Duodenal mucosa (tissue), 2 donors: ENCODE measurements at regions not wholly inside any gene's neighbourhood (a gene's known extent, or its start where the extent isn't known, plus 50 kb on each side); places are given as distances from the start of the nearest gene placed in this dataset.
A peak's percentile ranks its signal among the peaks of the same experiment; 100 is the strongest.

Experiments used
- H3K27ac ChIP-seq: one replicate; pipeline ENCODE4 v1.7.0; 2013; ENCODE audit warnings: low read depth, low read length
- H3K27me3 ChIP-seq, 2 donors: one replicate each; pipeline ENCODE4 v1.7.0; 2013; ENCODE audit warnings: low read length in 2 of 2, control low read depth in 1 of 2; ENCODE audit not compliant: insufficient read depth in 2 of 2, control insufficient read depth in 1 of 2
- H3K36me3 ChIP-seq, 2 donors: one replicate each; pipeline ENCODE4 v1.7.0; 2013; ENCODE audit warnings: low read length in 2 of 2, control low read depth in 1 of 2; ENCODE audit not compliant: insufficient read depth in 2 of 2, control insufficient read depth in 1 of 2
- H3K4me1 ChIP-seq, 2 donors: one replicate each; pipeline ENCODE4 v1.7.0; 2013; ENCODE audit warnings: low read length in 2 of 2, control low read depth in 1 of 2; ENCODE audit not compliant: insufficient read depth in 2 of 2, control insufficient read depth in 1 of 2
- H3K4me3 ChIP-seq, 2 donors: one replicate each; pipeline ENCODE4 v1.7.0; 2013; ENCODE audit warnings: low read length in 2 of 2, low read depth in 1 of 2
- H3K9ac ChIP-seq, 2 donors: one replicate each; pipeline ENCODE4 v1.7.0; 2013; ENCODE audit warnings: low read length in 2 of 2, low read depth in 1 of 2
- H3K9me3 ChIP-seq, 2 donors: one replicate each; pipeline ENCODE4 v1.7.0; 2013; ENCODE audit warnings: low read length in 2 of 2, control low read depth in 1 of 2; ENCODE audit not compliant: control insufficient read depth in 1 of 2

DNA sequence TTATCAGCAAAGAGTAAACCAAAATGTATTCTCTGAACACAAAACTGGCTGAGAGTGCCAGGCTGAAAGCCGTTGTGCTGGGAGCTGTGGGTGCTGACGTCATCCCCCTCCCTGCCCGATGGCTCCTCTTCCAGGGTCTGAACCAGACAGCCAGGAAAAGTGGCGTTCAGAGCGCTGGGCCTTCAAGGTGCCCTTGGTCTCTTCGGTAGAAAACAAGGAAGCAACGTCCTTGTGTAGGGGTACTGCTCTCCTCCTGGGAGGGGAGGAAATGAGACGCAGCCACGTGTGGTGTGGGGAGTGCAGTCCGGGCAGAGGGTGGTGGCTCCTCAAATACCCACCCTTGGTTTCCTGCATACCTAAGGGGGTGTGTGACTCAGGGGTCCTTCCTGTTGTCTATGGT lies 394.7 kb downstream of the SEC14L1 start:
- Histone ChIP-seq H3K4me3 (no peak overlapping the region), H3K36me3 (no peaks in the 10 kb centered on the region), H3K9me3 (no peaks in the 10 kb centered on the region), H3K9ac (no peak overlapping the region), H3K27me3 (peaks cover 5 to 6% of the 10 kb centered on the region in 2 donors), H3K27ac (no peak overlapping the region), H3K4me1 (peaks cover 2 to 4% of the 10 kb centered on the region in 2 donors)

DNA sequence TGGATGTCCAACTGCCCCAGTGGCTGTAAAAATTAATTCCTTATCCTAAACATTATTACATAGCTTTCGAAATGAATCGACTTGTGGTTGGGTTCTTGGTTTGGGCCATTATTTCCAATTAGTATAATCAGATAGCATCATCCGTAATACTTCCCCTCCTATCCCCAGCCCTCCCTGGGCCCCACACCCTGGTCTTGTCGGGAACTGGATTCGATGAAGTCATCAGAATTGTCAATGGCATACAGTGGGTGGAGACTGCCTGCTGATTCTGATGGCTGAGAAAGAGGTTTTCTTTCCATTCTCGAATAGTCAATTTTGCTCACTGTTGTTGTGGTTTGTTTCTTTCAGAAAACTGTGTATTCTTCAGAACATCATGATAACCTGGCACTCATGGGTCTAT lies 395.1 kb downstream of the SEC14L1 start:
- Histone ChIP-seq H3K27me3 (peaks cover 5 to 11% of the 10 kb centered on the region in 2 donors), H3K36me3 (no peaks in the 10 kb centered on the region), H3K9me3 (no peaks in the 10 kb centered on the region), H3K4me1 (peaks cover 4 to 6% of the 10 kb centered on the region in 2 donors), H3K27ac (no peak overlapping the region), H3K4me3 (no peak overlapping the region), H3K9ac (no peak overlapping the region)

GRCh38 chr17:77537566-77537965 lies 396.8 kb downstream of the SEC14L1 start:
- peaks cover 7 to 8% of the 10 kb centered on the region in 2 donors for H3K4me1 ChIP-seq

DNA sequence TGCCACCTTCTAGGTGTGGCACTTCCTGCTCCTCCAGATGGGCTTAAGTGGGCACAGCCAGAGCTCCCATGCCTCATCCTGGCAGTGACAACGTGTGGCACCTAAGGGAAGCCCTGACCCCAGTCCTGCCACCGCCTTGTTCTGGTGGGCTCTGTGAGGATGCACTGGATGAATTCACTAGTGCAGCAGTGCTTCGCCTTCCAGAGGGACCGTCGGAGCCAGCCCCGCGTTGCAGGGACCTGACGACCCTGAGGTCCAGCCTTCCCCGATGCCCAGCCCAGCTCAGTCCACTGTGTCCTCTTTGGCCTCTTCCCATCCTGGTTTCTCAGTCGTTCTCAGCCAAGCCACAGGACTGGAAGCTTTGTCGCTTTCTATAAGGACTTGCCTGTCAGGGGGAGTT lies 399.8 kb downstream of the SEC14L1 start:
- Histone ChIP-seq H3K27me3 (peaks cover 4 to 20% of the 10 kb centered on the region in 2 donors), H3K9me3 (no peaks in the 10 kb centered on the region), H3K36me3 (no peaks in the 10 kb centered on the region), H3K4me1 (peaks cover 22 to 26% of the 10 kb centered on the region in 2 donors), H3K9ac (no peak overlapping the region), H3K4me3 (no peak overlapping the region), H3K27ac (no peak overlapping the region)

More at GRCh38 chr17:77537566-77537965, 396.8 kb downstream of the SEC14L1 start:
- no peak overlapping the region for H3K9ac ChIP-seq
- no peaks in the 10 kb centered on the region for H3K9me3 ChIP-seq
- no peak overlapping the region for H3K4me3 ChIP-seq
- peaks cover 5 to 19% of the 10 kb centered on the region in 2 donors for H3K27me3 ChIP-seq
- H3K27ac ChIP-seq: no peak overlapping the region
- no peaks in the 10 kb centered on the region for H3K36me3 ChIP-seq

DNA sequence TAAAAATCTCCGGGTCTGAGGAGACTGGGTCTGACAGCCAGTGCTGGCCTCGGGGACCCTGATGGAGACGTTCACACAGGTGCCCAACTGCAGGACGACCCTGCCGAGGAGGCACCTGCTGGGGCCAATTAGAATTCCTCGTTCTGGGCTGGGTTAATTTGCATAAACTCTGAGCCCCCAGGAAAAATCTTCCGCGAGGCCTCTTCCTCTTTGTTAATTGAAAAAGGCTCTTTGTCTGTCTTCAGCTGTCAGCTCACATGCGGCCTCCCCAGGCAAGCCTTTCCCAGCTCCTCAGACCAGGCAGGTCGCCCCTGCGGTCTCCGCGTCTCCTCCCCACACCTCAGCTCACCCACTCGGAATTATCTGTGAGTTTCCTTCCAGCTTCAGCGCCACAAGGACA lies 400.2 kb downstream of the SEC14L1 start:
- no peaks in the 10 kb centered on the region for H3K36me3 ChIP-seq
- no peak overlapping the region for H3K9ac ChIP-seq
- peaks cover 0 to 20% of the 10 kb centered on the region in 2 donors for H3K27me3 ChIP-seq
- H3K4me3 ChIP-seq: no peak overlapping the region
- peaks cover 22 to 26% of the 10 kb centered on the region in 2 donors for H3K4me1 ChIP-seq
- no peaks in the 10 kb centered on the region for H3K9me3 ChIP-seq
- no peak overlapping the region for H3K27ac ChIP-seq

DNA sequence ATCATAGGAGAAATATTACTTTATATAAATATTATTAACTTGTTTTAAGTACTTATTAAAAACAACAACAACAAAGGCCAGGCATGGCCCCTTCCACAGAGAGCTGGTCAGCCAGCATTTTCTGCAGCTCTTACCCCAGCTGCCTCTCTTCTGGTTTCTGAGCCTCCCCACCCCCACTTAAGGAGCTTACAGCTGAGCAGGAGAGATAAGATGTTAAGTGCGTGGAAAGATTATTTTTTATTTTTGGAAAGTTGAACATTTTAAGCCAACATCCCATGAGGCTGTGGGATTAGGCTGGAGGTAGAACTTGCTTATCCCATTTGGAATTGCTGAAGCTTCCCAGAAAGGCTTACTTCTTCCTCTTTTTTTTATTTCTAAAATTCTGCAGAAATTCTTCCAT lies 401.2 kb downstream of the SEC14L1 start:
- Histone ChIP-seq H3K9ac (no peak overlapping the region), H3K4me3 (no peak overlapping the region), H3K4me1 (peaks cover 22 to 26% of the 10 kb centered on the region in 2 donors), H3K27ac (no peak overlapping the region), H3K27me3 (peaks cover 0 to 20% of the 10 kb centered on the region in 2 donors), H3K9me3 (no peaks in the 10 kb centered on the region), H3K36me3 (no peaks in the 10 kb centered on the region)

GRCh38 chr17:77542551-77543490 lies 402.1 kb downstream of the SEC14L1 start:
- Histone ChIP-seq H3K4me1 (peaks cover 22 to 26% of the 10 kb centered on the region in 2 donors), H3K9me3 (no peaks in the 10 kb centered on the region), H3K9ac (no peak overlapping the region), H3K4me3 (no peak overlapping the region), H3K36me3 (no peaks in the 10 kb centered on the region), H3K27ac (no peak overlapping the region), H3K27me3 (peaks cover 0 to 20% of the 10 kb centered on the region in 2 donors)

- no peaks in the 10 kb centered on the region for H3K36me3 ChIP-seq
- H3K4me3 ChIP-seq: peak overlapping the region in 1 of 2 donors; percentile 10
- H3K9me3 ChIP-seq: no peaks in the 10 kb centered on the region
- no peak overlapping the region for H3K9ac ChIP-seq
- H3K27ac ChIP-seq: no peak overlapping the region
- peaks cover 22 to 26% of the 10 kb centered on the region in 2 donors for H3K4me1 ChIP-seq
- H3K27me3 ChIP-seq: peaks cover 0 to 20% of the 10 kb centered on the region in 2 donors
Observed at GRCh38 chr17:77543801-77544200, 403.0 kb downstream of the SEC14L1 start.

DNA sequence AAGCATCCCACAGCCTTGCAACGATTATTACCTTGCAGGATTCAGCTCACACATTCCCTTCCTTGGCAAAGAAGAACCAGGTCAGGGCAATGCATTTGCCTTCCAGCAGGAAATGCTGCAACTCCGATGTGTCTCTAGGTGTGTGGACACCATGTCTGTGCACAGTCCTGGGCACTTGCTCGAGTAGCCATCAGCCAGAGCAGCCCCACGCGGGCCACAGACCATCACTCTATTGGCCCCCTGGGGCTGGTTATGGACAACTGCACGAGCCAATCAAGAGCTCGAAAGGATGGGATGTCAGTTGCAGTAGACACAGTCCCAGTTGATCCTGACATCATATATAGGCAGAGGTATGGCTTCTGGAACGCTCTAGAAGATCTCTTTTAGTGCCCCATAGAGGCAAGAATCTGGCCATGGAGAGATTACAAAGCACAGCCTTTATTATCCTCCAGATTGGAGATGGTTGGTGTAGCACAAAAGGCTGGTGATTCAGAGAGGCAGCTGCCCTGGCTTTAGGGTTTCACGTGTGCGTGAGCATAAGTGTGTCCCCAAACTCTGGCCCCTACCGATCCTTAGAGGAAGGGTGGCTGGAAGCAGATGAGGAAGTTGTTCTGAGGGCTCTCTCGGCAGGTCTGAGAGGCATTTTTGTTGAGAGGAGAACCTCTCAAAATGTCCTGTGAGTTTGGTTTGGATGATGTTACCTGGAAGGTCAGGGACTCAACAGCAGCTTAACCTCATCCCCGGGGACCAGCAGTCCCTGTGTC lies 403.8 kb downstream of the SEC14L1 start:
- H3K27ac ChIP-seq: no peak overlapping the region
- no peak overlapping the region for H3K9ac ChIP-seq
- no peaks in the 10 kb centered on the region for H3K36me3 ChIP-seq
- peaks cover 0 to 20% of the 10 kb centered on the region in 2 donors for H3K27me3 ChIP-seq
- H3K9me3 ChIP-seq: no peaks in the 10 kb centered on the region
- peaks cover 22 to 30% of the 10 kb centered on the region in 2 donors for H3K4me1 ChIP-seq
- H3K4me3 ChIP-seq: peak overlapping the region in 1 of 2 donors; percentile 10

DNA sequence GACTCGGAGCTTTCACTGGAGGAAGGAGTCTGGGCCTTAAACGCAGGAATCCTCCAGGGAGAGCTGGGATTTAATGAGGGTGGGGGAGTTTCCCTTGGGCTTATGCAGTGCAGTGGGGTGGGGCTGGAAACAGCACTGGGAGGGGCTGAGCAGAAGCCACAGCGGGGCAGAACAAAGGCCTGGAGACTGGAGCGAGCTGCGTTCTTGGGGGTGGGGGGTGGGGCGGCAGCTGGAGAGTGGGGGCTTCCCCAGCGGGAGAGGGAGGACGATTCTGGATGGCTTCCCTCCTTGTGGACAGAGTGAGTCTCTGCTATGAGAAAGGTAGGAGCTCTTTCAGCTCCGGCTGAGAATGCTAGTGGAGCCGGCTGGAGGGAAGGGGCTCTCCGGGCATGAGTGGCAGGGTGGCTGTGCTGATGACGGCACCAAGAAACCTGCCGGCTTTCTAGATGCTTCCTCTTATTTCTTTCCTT lies 406.0 kb downstream of the SEC14L1 start:
- no peak overlapping the region for H3K27ac ChIP-seq
- no peak overlapping the region for H3K9ac ChIP-seq
- no peak overlapping the region for H3K4me3 ChIP-seq

More for the DNA sequence above, 406.0 kb downstream of the SEC14L1 start:
- peaks cover 18 to 24% of the 10 kb centered on the region in 2 donors for H3K4me1 ChIP-seq
- no peaks in the 10 kb centered on the region for H3K36me3 ChIP-seq
- peaks cover 0 to 7% of the 10 kb centered on the region in 2 donors for H3K27me3 ChIP-seq
- no peaks in the 10 kb centered on the region for H3K9me3 ChIP-seq
